Smooth muscle cell (in vitro differentiated cells): ENCODE measurements at regions not wholly inside any gene's neighbourhood (a gene's known extent, or its start where the extent isn't known, plus 50 kb on each side); places are given as distances from the start of the nearest gene placed in this dataset.

Source experiments
- DNase-seq: peaks from one replicate; lab custom pipeline; 2025; ENCODE audit not compliant: unreplicated experiment; lab: John Stamatoyannopoulos, UW
- H2AFZ ChIP-seq: fragments of 200-600 bp; sonication (generic); 2 replicates; pipeline ENCODE4 v1.6.0; 2016; ENCODE audit warnings: antibody characterized with exemption, low read depth, mild to moderate bottlenecking
- H3F3A ChIP-seq: fragments of 200-600 bp; sonication (generic); 2 replicates; pipeline ENCODE4 v1.6.0; 2017; ENCODE audit warnings: antibody characterized with exemption, low read depth
- H3K27ac ChIP-seq: fragments of 200-600 bp; sonication (generic); 2 replicates; pipeline ENCODE4 v1.5.1; 2016; ENCODE audit warnings: low read depth, mild to moderate bottlenecking
- H3K27me3 ChIP-seq: fragments of 200-600 bp; sonication (generic); 2 replicates; pipeline ENCODE4 v1.6.1; 2016; ENCODE audit warnings: low read depth, mild to moderate bottlenecking
- H3K36me3 ChIP-seq: fragments of 200-600 bp; sonication (generic); 2 replicates; pipeline ENCODE4 v1.5.1; 2016; ENCODE audit warnings: low read depth
- H3K4me1 ChIP-seq: fragments of 200-600 bp; sonication (generic); 2 replicates; pipeline ENCODE4 v1.5.1; 2016; ENCODE audit warnings: low read depth
- H3K4me2 ChIP-seq: fragments of 200-600 bp; sonication (generic); 2 replicates; pipeline ENCODE4 v1.6.0; 2016; ENCODE audit warnings: mild to moderate bottlenecking
- H3K4me3 ChIP-seq: fragments of 200-600 bp; sonication (generic); 2 replicates; pipeline ENCODE4 v1.5.1; 2016; ENCODE audit warnings: mild to moderate bottlenecking
- H3K79me2 ChIP-seq: fragments of 200-600 bp; sonication (generic); 2 replicates; pipeline ENCODE4 v1.6.0; 2016; ENCODE audit warnings: low read depth, mild to moderate bottlenecking
- H3K9ac ChIP-seq: fragments of 200-600 bp; sonication (generic); 2 replicates; pipeline ENCODE4 v1.6.0; 2016; ENCODE audit warnings: low read depth
- H3K9me3 ChIP-seq: fragments of 200-600 bp; sonication (generic); replicated peaks from 2 replicates; pipeline ENCODE4 v1.5.1; 2016; ENCODE audit warnings: low read depth
- H4K20me1 ChIP-seq: fragments of 200-600 bp; sonication (generic); 2 replicates; pipeline ENCODE4 v1.6.0; 2016; ENCODE audit warnings: low read depth
- CTCF ChIP-seq: fragments of 200-600 bp; sonication (generic); IDR thresholded peaks from 2 replicates; pipeline ENCODE4 v1.5.1; 2017; ENCODE audit warnings: borderline replicate concordance, mild to moderate bottlenecking, antibody characterized with exemption; ENCODE audit not compliant: insufficient read depth, poor library complexity, severe bottlenecking
- WGBS: methylation state at CpG from one replicate; pipeline ENCODE4 v1.1.7; 2016; ENCODE audit warnings: low lambda C conversion rate; 5-methylcytosine and 5-hydroxymethylcytosine counted together

GRCh38 chr16:86046667-86047270, 147.8 kb downstream of the IRF8 start:
- Histone ChIP-seq H3K4me3 (no peak overlapping the region), H2AFZ (no peak overlapping the region), H3K9ac (no peak overlapping the region), H3K27me3 (peaks cover 13% of the 10 kb centered on the region), H3K9me3 (no peaks in the 10 kb centered on the region), H3K4me1 (no peaks in the 10 kb centered on the region), H3K27ac (no peak overlapping the region), H4K20me1 (no peaks in the 10 kb centered on the region), H3K4me2 (no peak overlapping the region), H3F3A (no peaks in the 10 kb centered on the region), H3K79me2 (no peaks in the 10 kb centered on the region), H3K36me3 (no peaks in the 10 kb centered on the region)
- no peak for TF ChIP-seq CTCF
- 76% methylated on average over 9 of the region's 9 CpGs for WGBS
- DNase-seq: no peak

- no peak overlapping the region for H3K4me3 ChIP-seq
- no peaks in the 10 kb centered on the region for H3K4me1 ChIP-seq
- no peaks in the 10 kb centered on the region for H3K79me2 ChIP-seq
- H3K9me3 ChIP-seq: no peaks in the 10 kb centered on the region
- H3K36me3 ChIP-seq: no peaks in the 10 kb centered on the region
- 36% methylated on average over 11 of the region's 11 CpGs for WGBS
- TF ChIP-seq CTCF: no peak
- H3K27me3 ChIP-seq: peaks cover 13% of the 10 kb centered on the region
- no peak overlapping the region for H2AFZ ChIP-seq
- no peak overlapping the region for H3K9ac ChIP-seq
- H4K20me1 ChIP-seq: no peaks in the 10 kb centered on the region
- H3F3A ChIP-seq: no peaks in the 10 kb centered on the region
- H3K4me2 ChIP-seq: no peak overlapping the region
- DNase-seq: no peak
- no peak overlapping the region for H3K27ac ChIP-seq
Measured at GRCh38 chr16:86048221-86048620, 149.3 kb downstream of the IRF8 start.

- Histone ChIP-seq H3K4me1 (no peaks in the 10 kb centered on the region), H4K20me1 (no peaks in the 10 kb centered on the region), H3K27me3 (peaks cover 13% of the 10 kb centered on the region), H3K4me2 (no peak overlapping the region), H3K79me2 (no peaks in the 10 kb centered on the region), H3K4me3 (no peak overlapping the region), H3K27ac (no peak overlapping the region), H3K36me3 (no peaks in the 10 kb centered on the region), H3K9me3 (no peaks in the 10 kb centered on the region), H3F3A (no peaks in the 10 kb centered on the region), H2AFZ (no peak overlapping the region), H3K9ac (no peak overlapping the region)
- no peak for DNase-seq
- 86% methylated on average over 11 of the region's 11 CpGs for WGBS
- TF ChIP-seq CTCF: no peak
Measured at GRCh38 chr16:86048882-86049585, 150.1 kb downstream of the IRF8 start.

GRCh38 chr16:86049641-86050040, 150.7 kb downstream of the IRF8 start:
- Histone ChIP-seq H3K27me3 (peaks cover 13% of the 10 kb centered on the region), H3F3A (no peaks in the 10 kb centered on the region), H2AFZ (no peak overlapping the region), H3K4me3 (no peak overlapping the region), H3K4me1 (no peaks in the 10 kb centered on the region), H3K79me2 (no peaks in the 10 kb centered on the region), H3K9me3 (no peaks in the 10 kb centered on the region), H4K20me1 (no peaks in the 10 kb centered on the region), H3K4me2 (no peak overlapping the region), H3K27ac (no peak overlapping the region), H3K36me3 (no peaks in the 10 kb centered on the region), H3K9ac (no peak overlapping the region)
- DNase-seq: no peak
- TF ChIP-seq CTCF: no peak
- WGBS: 92% methylated on average over 10 of the region's 10 CpGs
